A172 (cell line): ENCODE measurements at regions not wholly inside any gene's neighbourhood (a gene's known extent, or its start where the extent isn't known, plus 50 kb on each side); places are given as distances from the start of the nearest gene placed in this dataset.
A peak's percentile ranks its signal among the peaks of the same experiment; 100 is the strongest.
"Not testable (repeated sequence)": the region's sequence is repeated elsewhere in the genome, so short reads cannot be mapped to it uniquely, and the experiment has no call there.

Source experiments
- DNase-seq: peaks from one replicate; pipeline ENCODE4 v3.0.0-alpha.2; 2015; ENCODE audit warnings: low spot score

- no peak for DNase-seq
These were observed 718.2 kb downstream of the NTRK3 start for GRCh38 chr15:87538327-87538834.

GRCh38 chr15:87537295-87537694 is 719.2 kb downstream of the NTRK3 start:
- DNase-seq = no peak

- DNase-seq = not testable (repeated sequence)
These were observed 722.9 kb downstream of the NTRK3 start for GRCh38 chr15:87533637-87534036.

DNA sequence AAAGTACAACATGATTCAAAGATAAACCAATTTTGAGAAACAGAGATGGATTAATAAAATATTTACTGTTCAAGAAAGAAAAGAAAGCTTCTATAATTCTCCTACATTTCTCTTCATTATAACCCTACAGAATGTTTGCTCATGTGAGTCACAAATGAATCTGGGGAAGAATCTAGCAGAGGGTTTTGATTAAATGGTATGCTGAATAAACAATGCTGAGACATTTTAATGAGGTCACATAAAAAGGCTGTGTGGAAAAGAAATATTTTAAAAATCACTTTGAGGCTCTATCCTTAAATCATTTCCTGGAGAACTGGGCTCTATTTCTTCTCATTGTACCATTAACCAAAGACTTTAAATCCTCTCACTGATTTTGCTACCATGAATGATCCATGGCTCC is 727.7 kb downstream of the NTRK3 start:
- peak; percentile 49 for DNase-seq

- no peak for DNase-seq
These were observed 728.7 kb downstream of the NTRK3 start for GRCh38 chr15:87527875-87528274.

DNA sequence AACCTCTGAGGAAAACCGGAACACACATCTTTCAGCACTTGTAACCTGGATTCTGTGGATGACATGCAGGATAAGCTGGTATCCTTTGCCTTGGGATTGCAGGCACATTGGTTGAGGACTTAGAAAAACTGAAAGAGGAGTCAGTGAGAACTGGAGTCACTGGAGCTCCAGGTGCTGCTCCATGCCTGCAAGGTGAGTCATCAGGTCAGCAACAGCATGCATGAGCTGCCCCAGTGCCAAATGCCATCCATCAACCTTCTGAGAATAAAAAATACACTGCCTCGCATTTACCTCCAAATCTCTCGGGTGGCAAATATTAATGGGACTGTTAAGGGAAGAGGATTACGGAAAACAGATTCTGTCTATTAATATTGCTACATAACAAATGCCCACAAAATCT is 729.1 kb downstream of the NTRK3 start:
- DNase-seq = peak; percentile 82

DNA sequence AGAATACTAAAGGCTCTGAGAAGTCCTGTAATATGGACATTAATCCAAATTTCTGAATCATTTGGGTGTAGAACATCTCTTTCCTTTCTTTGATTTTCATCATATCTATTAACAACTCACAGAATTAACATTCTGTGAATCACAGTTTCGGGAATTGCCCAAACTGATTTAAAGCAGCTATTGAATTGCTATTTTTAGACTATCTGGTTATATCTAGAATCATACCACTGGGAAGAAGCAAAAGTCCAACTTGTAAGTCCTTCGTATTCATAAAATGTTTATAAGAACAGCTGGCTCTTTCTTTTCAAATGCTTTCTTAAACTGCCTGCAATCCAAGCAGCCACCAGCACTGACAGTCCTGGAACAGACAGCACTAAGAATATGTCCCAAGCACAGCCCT is 733.0 kb downstream of the NTRK3 start:
- DNase-seq = no peak

DNA sequence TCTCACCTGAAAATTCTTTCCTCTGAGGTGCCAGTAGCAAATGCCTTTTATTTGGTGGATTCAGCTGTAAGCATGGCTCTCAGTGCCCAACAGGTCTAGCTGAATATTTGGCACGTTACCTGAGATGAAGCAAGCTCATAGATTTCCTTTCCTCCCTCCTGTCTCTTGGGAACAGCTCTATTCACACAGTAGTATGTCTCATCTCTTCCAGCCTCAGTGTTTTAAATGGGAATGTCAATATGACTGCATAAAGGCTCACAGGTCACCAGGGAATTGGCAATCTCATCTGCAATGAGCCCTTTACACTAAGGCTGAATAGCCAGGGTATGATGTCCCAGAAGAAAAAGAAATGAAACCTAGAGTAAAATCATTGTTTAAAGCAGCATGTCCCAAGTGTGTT is 733.5 kb downstream of the NTRK3 start:
- DNase-seq = no peak

DNA sequence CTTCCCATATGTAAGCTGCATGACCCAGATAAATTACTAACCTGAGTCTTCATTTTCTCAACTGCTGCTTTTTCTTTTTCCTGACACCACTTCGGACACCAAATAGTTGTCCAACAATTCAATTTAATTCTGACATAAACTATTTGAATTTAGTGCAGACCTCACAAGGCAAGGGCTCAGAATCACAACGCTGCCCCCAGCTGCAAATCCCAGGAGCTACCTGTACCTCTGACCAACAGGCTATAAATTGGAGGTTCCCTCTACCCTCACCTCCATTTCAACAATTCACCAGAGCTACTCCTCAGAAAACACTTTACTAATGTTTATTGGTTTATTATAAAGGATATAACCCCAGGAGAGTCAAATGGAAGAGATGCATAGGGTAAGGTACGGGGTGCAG is 737.6 kb downstream of the NTRK3 start:
- no peak for DNase-seq

DNA sequence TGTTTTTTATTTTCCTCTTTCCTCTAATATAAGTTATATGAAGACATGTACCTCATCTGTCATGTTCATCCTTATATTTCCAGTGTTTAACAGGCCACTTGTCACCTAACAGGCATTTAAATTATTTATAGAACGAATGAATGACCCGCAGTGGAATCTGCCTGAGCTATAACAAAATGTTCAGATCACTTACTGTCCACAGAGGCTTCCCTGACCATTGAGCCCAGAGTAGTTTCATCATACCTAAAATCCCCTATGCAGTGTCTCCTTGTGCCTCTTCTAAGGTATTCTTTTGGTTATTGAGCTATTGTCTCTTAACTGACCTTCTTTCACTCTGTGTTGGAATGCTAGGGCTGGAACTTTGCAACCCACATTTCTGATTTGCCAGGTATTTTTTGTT is 748.5 kb downstream of the NTRK3 start:
- DNase-seq = no peak

- no peak for DNase-seq
These were observed 754.4 kb downstream of the NTRK3 start for GRCh38 chr15:87502173-87502572.

- DNase-seq = no peak
These were observed 756.3 kb downstream of the NTRK3 start for GRCh38 chr15:87500240-87500639.

- DNase-seq = peak; percentile 66
These were observed 758.0 kb downstream of the NTRK3 start for GRCh38 chr15:87498560-87498959.

GRCh38 chr15:87496795-87497194 is 759.7 kb downstream of the NTRK3 start:
- DNase-seq = no peak

DNA sequence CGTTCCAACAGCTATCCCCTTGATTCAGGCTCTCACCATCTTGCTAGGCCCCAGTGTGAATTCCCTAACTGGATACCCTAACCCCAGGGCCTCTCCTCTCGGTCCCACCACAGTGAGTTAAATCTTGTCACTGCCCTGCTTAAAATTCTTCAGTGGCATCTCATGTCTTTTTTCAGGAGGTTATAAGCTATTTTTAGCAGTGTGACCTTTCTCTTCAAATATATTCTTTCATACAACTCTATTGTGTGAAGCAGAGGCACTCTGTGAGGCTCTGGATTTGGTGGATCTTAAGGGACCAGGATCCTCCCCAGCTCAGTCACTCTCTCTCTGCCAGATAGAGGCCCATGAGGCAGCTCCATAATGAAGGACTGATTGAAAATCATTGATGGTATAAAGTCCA is 760.4 kb downstream of the NTRK3 start:
- DNase-seq = no peak

GRCh38 chr15:87493803-87494202 is 762.7 kb downstream of the NTRK3 start:
- DNase-seq = no peak

DNA sequence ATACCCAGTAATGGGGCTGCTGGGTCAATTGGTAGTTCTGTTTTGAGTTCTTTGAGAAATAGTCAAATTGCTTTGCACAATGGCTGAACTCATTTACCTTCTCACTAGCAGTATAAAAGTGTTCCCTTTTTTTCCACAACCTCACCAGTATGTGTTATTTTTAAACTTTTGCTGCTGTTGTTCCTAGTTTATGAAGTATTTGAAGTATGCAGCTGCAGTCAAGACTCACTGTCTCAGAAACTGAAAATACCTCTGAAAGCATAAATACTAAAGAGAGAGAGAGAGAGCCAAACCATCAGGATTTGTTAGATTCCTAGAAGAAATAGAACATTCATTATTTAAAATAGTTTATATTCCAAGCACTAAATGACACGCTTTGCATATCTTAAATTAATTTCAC is 764.2 kb downstream of the NTRK3 start:
- no peak for DNase-seq

GRCh38 chr15:87490666-87491065 is 765.9 kb downstream of the NTRK3 start:
- DNase-seq = no peak

- no peak for DNase-seq
These were observed 766.5 kb downstream of the NTRK3 start for GRCh38 chr15:87489902-87490665.

- no peak for DNase-seq
These were observed 767.1 kb downstream of the NTRK3 start for GRCh38 chr15:87489456-87489855.

GRCh38 chr15:87487484-87487883 is 769.1 kb downstream of the NTRK3 start:
- no peak for DNase-seq

GRCh38 chr15:87483468-87483867 is 773.1 kb downstream of the NTRK3 start:
- DNase-seq = no peak

DNA sequence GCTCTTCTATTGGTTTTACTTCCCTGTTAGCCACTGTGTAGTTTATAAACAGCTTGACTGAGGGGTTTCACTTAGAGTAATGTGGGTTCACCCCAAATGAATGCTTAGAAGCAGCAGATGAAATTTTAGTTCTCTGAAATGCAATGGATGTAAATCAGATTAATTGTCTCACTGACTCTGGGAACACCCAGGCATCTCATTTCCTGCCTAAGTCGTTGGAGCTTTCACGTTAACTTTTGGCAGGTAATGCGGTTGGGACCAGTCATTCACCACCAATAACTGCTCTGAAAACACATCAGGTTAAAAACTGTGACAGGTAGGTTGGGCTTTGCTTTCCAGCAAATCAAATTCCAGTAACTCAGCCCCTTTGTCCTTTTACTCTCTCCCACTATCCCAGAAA is 775.4 kb downstream of the NTRK3 start:
- no peak for DNase-seq

GRCh38 chr15:87478687-87479072 is 777.9 kb downstream of the NTRK3 start:
- DNase-seq = no peak
